C4-2B (cell line): ENCODE measurements at regions not wholly inside any gene's neighbourhood (a gene's known extent, or its start where the extent isn't known, plus 50 kb on each side); places are given as distances from the start of the nearest gene placed in this dataset.

ENCODE experiments used
- CTCF ChIP-seq: fragments of 450-650 bp; conservative IDR thresholded peaks from 2 replicates; pipeline ENCODE4 v1.5.1; 2017; ENCODE audit warnings: mild to moderate bottlenecking
- ZFX ChIP-seq: fragments of 450-650 bp; IDR thresholded peaks from 2 replicates; pipeline ENCODE4 v1.6.1; 2017

- TF ChIP-seq ZFX (no peak), CTCF (peak; percentile 12; the same call in 1 of the 2 replicates)
Measured at GRCh38 chr5:103393101-103393754, 134.7 kb downstream of the MACIR start.
